ENCODE measurements at regions not wholly inside any gene's neighbourhood (a gene's known extent, or its start where the extent isn't known, plus 50 kb on each side); places are given as distances from the start of the nearest gene placed in this dataset.

GRCh38 chr2:157085522-157085921, 172.0 kb upstream of the GALNT5 start:
- Mint-ChIP-seq H3K4me3 (no peak overlapping the region), H3K9me3 (peaks cover 0 to 6% (median 0%) of the 10 kb centered on the region in 11 donors), H3K27ac (no peak overlapping the region), H3K27me3 (peaks cover 0 to 4% (median 0%) of the 10 kb centered on the region in 5 donors), H3K4me1 (no peaks in the 10 kb centered on the region), H3K36me3 (no peaks in the 10 kb centered on the region)
- intact Hi-C loops (cut with micrococcal nuclease): no loop called here
- Histone ChIP-seq H3K27ac (ENCODE audit: low read depth, low read length) (no peak overlapping the region), H3K9me3 (ENCODE audit: control insufficient read depth in 2 of 3, low read length in 3 of 3) (no peaks in the 10 kb centered on the region), H3K36me3 (ENCODE audit: control insufficient read depth in 2 of 3, insufficient read depth in 3 of 3, low read length in 3 of 3) (no peaks in the 10 kb centered on the region), H3K4me1 (ENCODE audit: control insufficient read depth in 2 of 2, insufficient read depth in 2 of 2, low read length in 2 of 2) (no peaks in the 10 kb centered on the region), H3K4me3 (ENCODE audit: low read length) (no peak overlapping the region), H3K27me3 (ENCODE audit: control insufficient read depth in 2 of 2, insufficient read depth in 2 of 2, low read length in 2 of 2) (no peaks in the 10 kb centered on the region)
- ChIA-PET POLR2A (no interaction called here), CTCF (no interaction called here)
- DNase-seq: no peak
- no peak for ATAC-seq

GRCh38 chr2:157087373-157088002, 170.0 kb upstream of the GALNT5 start:
- H3K9me3 ChIP-seq (ENCODE audit: control insufficient read depth in 2 of 3, low read length in 3 of 3): no peaks in the 10 kb centered on the region
- ATAC-seq: no peak
- Mint-ChIP-seq H3K9me3 (peaks cover 0 to 6% (median 0%) of the 10 kb centered on the region in 11 donors), H3K4me1 (no peaks in the 10 kb centered on the region), H3K36me3 (no peaks in the 10 kb centered on the region), H3K4me3 (no peak overlapping the region), H3K27ac (no peak overlapping the region), H3K27me3 (peaks cover 0 to 4% (median 0%) of the 10 kb centered on the region in 5 donors)
- no peak for DNase-seq
- CTCF ChIA-PET: no interaction called here
- intact Hi-C loops (cut with micrococcal nuclease): no loop called here
- H3K4me3 ChIP-seq (ENCODE audit: low read length): no peak overlapping the region
- H3K4me1 ChIP-seq (ENCODE audit: control insufficient read depth in 2 of 2, insufficient read depth in 2 of 2, low read length in 2 of 2): no peaks in the 10 kb centered on the region
- no peaks in the 10 kb centered on the region for H3K36me3 ChIP-seq (ENCODE audit: control insufficient read depth in 2 of 3, insufficient read depth in 3 of 3, low read length in 3 of 3)
- H3K27ac ChIP-seq (ENCODE audit: low read depth, low read length): no peak overlapping the region
- H3K27me3 ChIP-seq (ENCODE audit: control insufficient read depth in 2 of 2, insufficient read depth in 2 of 2, low read length in 2 of 2): no peaks in the 10 kb centered on the region
- POLR2A ChIA-PET: no interaction called here

- ChIA-PET POLR2A (no interaction called here), CTCF (interaction anchor here (0.7 kb wide), 1 partner anchor 315 kb away, joined by 3 read pairs; no protein-coding TSS in a partner anchor)
- peaks cover 0 to 4% (median 0%) of the 10 kb centered on the region in 5 donors for H3K27me3 Mint-ChIP-seq
- H3K27ac Mint-ChIP-seq: no peak overlapping the region
- ATAC-seq (no peak), DNase-seq (no peak)
- Histone ChIP-seq H3K27ac (ENCODE audit: low read depth, low read length) (no peak overlapping the region), H3K36me3 (ENCODE audit: control insufficient read depth in 2 of 3, insufficient read depth in 3 of 3, low read length in 3 of 3) (no peaks in the 10 kb centered on the region), H3K4me3 (ENCODE audit: low read length) (no peak overlapping the region), H3K4me1 (ENCODE audit: control insufficient read depth in 2 of 2, insufficient read depth in 2 of 2, low read length in 2 of 2) (no peaks in the 10 kb centered on the region), H3K27me3 (ENCODE audit: control insufficient read depth in 2 of 2, insufficient read depth in 2 of 2, low read length in 2 of 2) (no peaks in the 10 kb centered on the region), H3K9me3 (ENCODE audit: control insufficient read depth in 2 of 3, low read length in 3 of 3) (no peaks in the 10 kb centered on the region)
- peaks cover 0 to 7% (median 2%) of the 10 kb centered on the region in 11 donors for H3K9me3 Mint-ChIP-seq
- H3K4me3 Mint-ChIP-seq: no peak overlapping the region
- no peaks in the 10 kb centered on the region for H3K36me3 Mint-ChIP-seq
- intact Hi-C loops (cut with micrococcal nuclease): no loop called here
- no peaks in the 10 kb centered on the region for H3K4me1 Mint-ChIP-seq
Observed at GRCh38 chr2:157093666-157094065, 163.8 kb upstream of the GALNT5 start.

GRCh38 chr2:157105372-157105771, 152.1 kb upstream of the GALNT5 start:
- ATAC-seq (no peak), DNase-seq (no peak)
- Histone ChIP-seq H3K9me3 (ENCODE audit: control insufficient read depth in 2 of 3, low read length in 3 of 3) (no peaks in the 10 kb centered on the region), H3K4me1 (ENCODE audit: control insufficient read depth in 2 of 2, insufficient read depth in 2 of 2, low read length in 2 of 2) (no peaks in the 10 kb centered on the region), H3K27ac (ENCODE audit: low read depth, low read length) (no peak overlapping the region), H3K27me3 (ENCODE audit: control insufficient read depth in 2 of 2, insufficient read depth in 2 of 2, low read length in 2 of 2) (no peaks in the 10 kb centered on the region), H3K4me3 (ENCODE audit: low read length) (no peak overlapping the region), H3K36me3 (ENCODE audit: control insufficient read depth in 2 of 3, insufficient read depth in 3 of 3, low read length in 3 of 3) (no peaks in the 10 kb centered on the region)
- Mint-ChIP-seq H3K36me3 (peaks cover 0 to 16% (median 0%) of the 10 kb centered on the region in 5 donors), H3K4me3 (no peak overlapping the region), H3K27ac (no peak overlapping the region), H3K27me3 (peaks cover 0 to 25% (median 4%) of the 10 kb centered on the region in 5 donors), H3K4me1 (no peaks in the 10 kb centered on the region), H3K9me3 (peaks cover 2 to 49% (median 15%) of the 10 kb centered on the region in 11 donors)
- CTCF ChIA-PET: no interaction called here
- POLR2A ChIA-PET: no interaction called here
- intact Hi-C loops (cut with micrococcal nuclease): no loop called here

- no peak overlapping the region for H3K27ac Mint-ChIP-seq
- peaks cover 0 to 25% (median 4%) of the 10 kb centered on the region in 5 donors for H3K27me3 Mint-ChIP-seq
- Histone ChIP-seq H3K4me1 (ENCODE audit: control insufficient read depth in 2 of 2, insufficient read depth in 2 of 2, low read length in 2 of 2) (no peaks in the 10 kb centered on the region), H3K9me3 (ENCODE audit: control insufficient read depth in 2 of 3, low read length in 3 of 3) (no peaks in the 10 kb centered on the region), H3K27ac (ENCODE audit: low read depth, low read length) (no peak overlapping the region), H3K27me3 (ENCODE audit: control insufficient read depth in 2 of 2, insufficient read depth in 2 of 2, low read length in 2 of 2) (no peaks in the 10 kb centered on the region), H3K36me3 (ENCODE audit: control insufficient read depth in 2 of 3, insufficient read depth in 3 of 3, low read length in 3 of 3) (no peaks in the 10 kb centered on the region), H3K4me3 (ENCODE audit: low read length) (no peak overlapping the region)
- no peak for DNase-seq
- intact Hi-C loops (cut with micrococcal nuclease): no loop called here
- ATAC-seq: no peak
- peaks cover under 1 to 59% (median 14%) of the 10 kb centered on the region in 11 donors for H3K9me3 Mint-ChIP-seq
- H3K36me3 Mint-ChIP-seq: peaks cover 0 to 16% (median 0%) of the 10 kb centered on the region in 5 donors
- H3K4me1 Mint-ChIP-seq: no peaks in the 10 kb centered on the region
- ChIA-PET CTCF (no interaction called here), POLR2A (no interaction called here)
- H3K4me3 Mint-ChIP-seq: no peak overlapping the region
Observed at GRCh38 chr2:157106950-157107349, 150.6 kb upstream of the GALNT5 start.

GRCh38 chr2:157107460-157107859, 150.0 kb upstream of the GALNT5 start:
- Histone ChIP-seq H3K9me3 (ENCODE audit: control insufficient read depth in 2 of 3, low read length in 3 of 3) (no peaks in the 10 kb centered on the region), H3K27me3 (ENCODE audit: control insufficient read depth in 2 of 2, insufficient read depth in 2 of 2, low read length in 2 of 2) (no peaks in the 10 kb centered on the region), H3K4me3 (ENCODE audit: low read length) (no peak overlapping the region), H3K36me3 (ENCODE audit: control insufficient read depth in 2 of 3, insufficient read depth in 3 of 3, low read length in 3 of 3) (no peaks in the 10 kb centered on the region), H3K27ac (ENCODE audit: low read depth, low read length) (no peak overlapping the region), H3K4me1 (ENCODE audit: control insufficient read depth in 2 of 2, insufficient read depth in 2 of 2, low read length in 2 of 2) (no peaks in the 10 kb centered on the region)
- H3K27me3 Mint-ChIP-seq: peaks cover 0 to 25% (median 3%) of the 10 kb centered on the region in 5 donors
- intact Hi-C loops (cut with micrococcal nuclease): no loop called here
- H3K4me1 Mint-ChIP-seq: no peaks in the 10 kb centered on the region
- POLR2A ChIA-PET: no interaction called here
- H3K4me3 Mint-ChIP-seq: no peak overlapping the region
- H3K9me3 Mint-ChIP-seq: peaks cover 0 to 60% (median 13%) of the 10 kb centered on the region in 11 donors
- ATAC-seq (no peak), DNase-seq (no peak)
- H3K27ac Mint-ChIP-seq: peak overlapping the region in 1 of 9 donors; percentile 27
- H3K36me3 Mint-ChIP-seq: peaks cover 0 to 16% (median 0%) of the 10 kb centered on the region in 5 donors
- CTCF ChIA-PET: no interaction called here

GRCh38 chr2:157107877-157108276, 149.6 kb upstream of the GALNT5 start:
- POLR2A ChIA-PET: no interaction called here
- Histone ChIP-seq H3K27me3 (ENCODE audit: control insufficient read depth in 2 of 2, insufficient read depth in 2 of 2, low read length in 2 of 2) (no peaks in the 10 kb centered on the region), H3K4me3 (ENCODE audit: low read length) (no peak overlapping the region), H3K9me3 (ENCODE audit: control insufficient read depth in 2 of 3, low read length in 3 of 3) (no peaks in the 10 kb centered on the region), H3K27ac (ENCODE audit: low read depth, low read length) (no peak overlapping the region), H3K36me3 (ENCODE audit: control insufficient read depth in 2 of 3, insufficient read depth in 3 of 3, low read length in 3 of 3) (no peaks in the 10 kb centered on the region), H3K4me1 (ENCODE audit: control insufficient read depth in 2 of 2, insufficient read depth in 2 of 2, low read length in 2 of 2) (no peaks in the 10 kb centered on the region)
- H3K9me3 Mint-ChIP-seq: peaks cover 0 to 57% (median 13%) of the 10 kb centered on the region in 11 donors
- no peak overlapping the region for H3K27ac Mint-ChIP-seq
- intact Hi-C loops (cut with micrococcal nuclease): no loop called here
- ATAC-seq: no peak
- no peak for DNase-seq
- H3K4me3 Mint-ChIP-seq: no peak overlapping the region
- CTCF ChIA-PET: no interaction called here
- H3K27me3 Mint-ChIP-seq: peaks cover 0 to 24% (median 3%) of the 10 kb centered on the region in 5 donors
- no peaks in the 10 kb centered on the region for H3K4me1 Mint-ChIP-seq
- H3K36me3 Mint-ChIP-seq: peaks cover 0 to 16% (median 0%) of the 10 kb centered on the region in 5 donors
